SK-N-SH (cell line): ENCODE measurements at regions not wholly inside any gene's neighbourhood (a gene's known extent, or its start where the extent isn't known, plus 50 kb on each side); places are given as distances from the start of the nearest gene placed in this dataset.

ENCODE experiments used
- CTCF ChIA-PET: fragments of 300-600, 350-600 bp; formaldehyde crosslinking; extraction: SDS; loops from one replicate; lab custom pipeline; 2021; lab: Yijun Ruan, JAX
- POLR2A ChIA-PET: fragments of 350-600 bp; sonication (Branson Sonifier 250); formaldehyde crosslinking; extraction: SDS; loops from one replicate; lab custom pipeline; 2020; ENCODE audit warnings: antibody characterized with exemption, inconsistent platforms; lab: Yijun Ruan, JAX
- DNase-seq: peaks from one replicate; pipeline ENCODE4 v3.0.0; 2012
- H2AFZ ChIP-seq: fragments of 200-600 bp; sonication (generic); 2 replicates; pipeline ENCODE4 v1.8.1; 2016; ENCODE audit warnings: antibody characterized with exemption, mild to moderate bottlenecking, low read depth
- H3F3A ChIP-seq: fragments of 200-600 bp; sonication (generic); replicated peaks from 2 replicates; pipeline ENCODE3; 2016; ENCODE audit warnings: antibody characterized with exemption, mild to moderate bottlenecking; ENCODE audit not compliant: insufficient read depth
- H3K27ac ChIP-seq, 2 experiments: fragments of 200-500 bp in 1 of 2; fragments of 200-600 bp in 1 of 2; sonication (Bioruptor generic) in 1 of 2; sonication (generic), shearing (Covaris generic) in 1 of 2; 2 replicates each; pipeline versions ENCODE4 v1.5.1 to v1.6.1; 2014 to 2016; ENCODE audit warnings: low read depth in 2 of 2, inconsistent platforms in 1 of 2, low read length in 1 of 2, mild to moderate bottlenecking in 1 of 2, mixed read lengths in 1 of 2
- H3K27me3 ChIP-seq: fragments of 200-600 bp; sonication (generic), shearing (Covaris generic); 2 replicates; pipeline ENCODE4 v1.6.1; 2016; ENCODE audit warnings: mixed run types; ENCODE audit not compliant: insufficient read depth
- H3K36me3 ChIP-seq, 2 experiments: fragments of 200-500 bp in 1 of 2; fragments of 200-600 bp in 1 of 2; sonication (Bioruptor generic) in 1 of 2; sonication (generic) in 1 of 2; replicated peaks in 1 of 2; 2 replicates each; pipeline versions ENCODE3 to v1.5.1; 2014 to 2016; ENCODE audit warnings: low read length in 1 of 2, mild to moderate bottlenecking in 1 of 2; ENCODE audit not compliant: insufficient read depth in 2 of 2, control insufficient read depth in 1 of 2
- H3K4me1 ChIP-seq, 2 experiments: fragments of 200-500 bp in 1 of 2; fragments of 200-600 bp in 1 of 2; sonication (Bioruptor generic) in 1 of 2; sonication (generic), shearing (Covaris generic) in 1 of 2; 2 replicates each; pipeline versions ENCODE4 v1.5.1 to v1.6.1; 2014 to 2016; ENCODE audit warnings: low read depth in 1 of 2, low read length in 1 of 2, mixed run types in 1 of 2; ENCODE audit not compliant: insufficient read depth in 2 of 2, control insufficient read depth in 1 of 2
- H3K4me2 ChIP-seq: fragments of 200-600 bp; sonication (generic), shearing (Covaris generic); 2 replicates; pipeline ENCODE4 v1.6.1; 2017; ENCODE audit warnings: mixed run types
- H3K4me3 ChIP-seq, 2 experiments: fragments of 200-500 bp in 1 of 2; fragments of 200-600 bp in 1 of 2; sonication (Bioruptor generic) in 1 of 2; sonication (generic), shearing (Covaris generic) in 1 of 2; 2 replicates each; pipeline versions ENCODE4 v1.5.1 to v1.8.1; 2014 to 2016; ENCODE audit warnings: low read depth in 2 of 2, inconsistent platforms in 1 of 2, low read length in 1 of 2, mild to moderate bottlenecking in 1 of 2, mixed read lengths in 1 of 2, moderate library complexity in 1 of 2
- H3K79me2 ChIP-seq: fragments of 200-600 bp; sonication (generic); 2 replicates; pipeline ENCODE4 v1.8.1; 2017; ENCODE audit warnings: mild to moderate bottlenecking; ENCODE audit not compliant: insufficient read depth
- H3K9ac ChIP-seq: fragments of 200-600 bp; sonication (generic); 2 replicates; pipeline ENCODE4 v1.6.1; 2017; ENCODE audit warnings: mixed run types
- H3K9me2 ChIP-seq: fragments of 200-600 bp; sonication (generic); 2 replicates; pipeline ENCODE4 v1.6.1; 2017; ENCODE audit warnings: mixed run types
- H3K9me3 ChIP-seq: fragments of 200-600 bp; sonication (generic); 2 replicates; pipeline ENCODE4 v1.6.1; 2017; ENCODE audit warnings: mixed run types, mild to moderate bottlenecking, moderate library complexity
- H4K20me1 ChIP-seq: fragments of 200-600 bp; sonication (generic); 2 replicates; pipeline ENCODE4 v1.6.1; 2017; ENCODE audit warnings: mild to moderate bottlenecking, mixed run types; ENCODE audit not compliant: insufficient read depth
- CTCF ChIP-seq: fragments of 200-600 bp; sonication (generic); IDR thresholded peaks from 2 replicates; pipeline ENCODE4 v1.6.1; 2017; ENCODE audit warnings: antibody characterized with exemption, mild to moderate bottlenecking, moderate library complexity
- EZH2phosphoT487 ChIP-seq: fragments of 200-600 bp; sonication (generic); IDR thresholded peaks from 2 replicates; pipeline ENCODE4 v1.6.1; 2017; ENCODE audit warnings: low read depth, mixed run types, mild to moderate bottlenecking, antibody characterized with exemption, moderate library complexity, borderline replicate concordance
- FOSL2 ChIP-seq: IDR thresholded peaks from 2 replicates; pipeline ENCODE4 v1.4.0; 2012; ENCODE audit warnings: low read depth, mild to moderate bottlenecking, moderate library complexity, borderline replicate concordance
- FOXJ3 ChIP-seq: sonication (generic); formaldehyde crosslinking; IDR thresholded peaks from 2 replicates; pipeline ENCODE4 v1.5.1; 2020; ENCODE audit warnings: mild to moderate bottlenecking, missing genetic modification reagents
- GATA2 ChIP-seq: sonication (generic); formaldehyde crosslinking; IDR thresholded peaks from 2 replicates; pipeline ENCODE4 v1.5.0; 2020; ENCODE audit warnings: mild to moderate bottlenecking, missing genetic modification reagents
- MEF2A ChIP-seq: IDR thresholded peaks from 2 replicates; pipeline ENCODE4 v1.4.0; 2012; ENCODE audit warnings: low read depth, borderline replicate concordance
- PBX3 ChIP-seq: IDR thresholded peaks from 2 replicates; pipeline ENCODE4; 2012
- RXRA ChIP-seq: IDR thresholded peaks from 2 replicates; pipeline ENCODE4 v1.4.0; 2012; ENCODE audit warnings: low read depth, mild to moderate bottlenecking, borderline replicate concordance
- USF1 ChIP-seq: IDR thresholded peaks from 2 replicates; pipeline ENCODE4 v1.4.0; 2012; ENCODE audit warnings: low read depth, borderline replicate concordance
- USF2 ChIP-seq: fragments of 150-350 bp; IDR thresholded peaks from 2 replicates; pipeline ENCODE4 v1.6.1; 2017; ENCODE audit warnings: antibody characterized with exemption, low read length, low read depth, borderline replicate concordance
- WGBS: methylation state at CpG from one replicate; pipeline ENCODE4 v1.1.6; 2017; ENCODE audit warnings: low lambda C conversion rate; 5-methylcytosine and 5-hydroxymethylcytosine counted together

GRCh38 chr4:41461780-41462307, 76.1 kb upstream of the LIMCH1 start:
- H3K4me3 ChIP-seq: no peak overlapping the region
- WGBS: 49% methylated on average over 3 of the region's 3 CpGs

More at GRCh38 chr4:41461780-41462307, 76.1 kb upstream of the LIMCH1 start:
- Histone ChIP-seq H3K9ac (no peak overlapping the region), H2AFZ (no peak overlapping the region), H3F3A (no peaks in the 10 kb centered on the region), H3K9me3 (no peaks in the 10 kb centered on the region), H3K36me3 (no peaks in the 10 kb centered on the region), H3K27me3 (no peaks in the 10 kb centered on the region), H3K79me2 (no peaks in the 10 kb centered on the region), H3K4me2 (no peak overlapping the region), H3K27ac (no peak overlapping the region; a peak in 1 of 4 replicates), H3K9me2 (no peaks in the 10 kb centered on the region), H4K20me1 (no peaks in the 10 kb centered on the region), H3K4me1 (peaks cover 0 to 9% of the 10 kb centered on the region in 2 experiments; a peak in 1 of 4 replicates)
- ChIA-PET POLR2A (no interaction called here), CTCF (interaction anchor here (1.0 kb wide), 1 partner anchor 103 kb away, joined by 3 read pairs; no protein-coding TSS in a partner anchor)
- TF ChIP-seq FOSL2 (no peak), CTCF (no peak), RXRA (no peak), PBX3 (no peak), USF2 (no peak), EZH2phosphoT487 (no peak), GATA2 (CRISPR knock-in tag) (no peak), FOXJ3 (CRISPR knock-in tag) (no peak), USF1 (no peak), MEF2A (no peak)
- no peak for DNase-seq
